IPS DF 6.9 (cell line): ENCODE measurements at regions not wholly inside any gene's neighbourhood (a gene's known extent, or its start where the extent isn't known, plus 50 kb on each side); places are given as distances from the start of the nearest gene placed in this dataset.

ENCODE experiments used
- DNase-seq: peaks from one replicate; pipeline ENCODE4 v3.0.0-alpha.2; 2013; ENCODE audit warnings: low read depth, low spot score
- H3K27ac ChIP-seq: one replicate; pipeline ENCODE4 v1.5.1; 2013; ENCODE audit warnings: low read length, control low read depth
- H3K27me3 ChIP-seq: 2 replicates; pipeline ENCODE4 v1.6.1; 2013; ENCODE audit warnings: mild to moderate bottlenecking, low read length; ENCODE audit not compliant: control insufficient read depth, insufficient read depth
- H3K36me3 ChIP-seq: 2 replicates; pipeline ENCODE4 v1.6.1; 2013; ENCODE audit warnings: low read length; ENCODE audit not compliant: control insufficient read depth, insufficient read depth
- H3K4me1 ChIP-seq: 2 replicates; pipeline ENCODE4 v1.6.1; 2013; ENCODE audit warnings: low read length; ENCODE audit not compliant: control insufficient read depth, insufficient read depth
- H3K4me3 ChIP-seq: 2 replicates; pipeline ENCODE4 v1.5.1; 2013; ENCODE audit warnings: mild to moderate bottlenecking, low read length
- H3K9me3 ChIP-seq: 2 replicates; pipeline ENCODE4 v1.6.1; 2013; ENCODE audit warnings: low read length, inconsistent platforms; ENCODE audit not compliant: control insufficient read depth, insufficient read depth
- WGBS: extraction: QIAGEN DNeasy Blood & Tissue Kit; methylation state at CpG from one replicate; pipeline ENCODE4 v1.1.7; 2013; ENCODE audit warnings: mixed read lengths, missing lambda C conversion rate; ENCODE audit not compliant: insufficient read length, insufficient coverage; 5-methylcytosine and 5-hydroxymethylcytosine counted together

DNA sequence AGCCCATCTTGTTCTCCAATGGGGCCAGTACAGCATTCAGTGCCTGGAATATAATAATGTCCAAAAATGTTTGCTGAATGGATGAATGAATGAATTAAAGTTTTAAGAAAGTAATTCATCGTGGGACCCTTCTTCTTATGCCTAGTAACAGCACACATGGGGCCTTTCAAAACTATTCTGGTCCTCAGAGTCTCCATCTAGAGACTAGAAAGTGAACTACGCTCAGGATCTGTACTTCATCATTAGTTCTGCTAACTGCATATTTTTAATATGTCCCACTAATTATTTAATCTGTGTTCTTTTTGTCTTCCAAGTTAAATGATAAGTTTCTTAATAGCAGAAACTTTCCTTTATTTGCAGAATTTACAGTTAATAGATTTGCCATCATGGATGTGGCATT is 172.5 kb downstream of the SMAD2 start:
- no CpG with 5 or more reads among the region's 2 CpGs for WGBS
- no peak for DNase-seq
- no peaks in the 10 kb centered on the region for H3K9me3 ChIP-seq
- H3K4me3 ChIP-seq = no peak overlapping the region
- H3K27me3 ChIP-seq = no peaks in the 10 kb centered on the region
- no peaks in the 10 kb centered on the region for H3K4me1 ChIP-seq
- no peak overlapping the region for H3K27ac ChIP-seq
- no peaks in the 10 kb centered on the region for H3K36me3 ChIP-seq

DNA sequence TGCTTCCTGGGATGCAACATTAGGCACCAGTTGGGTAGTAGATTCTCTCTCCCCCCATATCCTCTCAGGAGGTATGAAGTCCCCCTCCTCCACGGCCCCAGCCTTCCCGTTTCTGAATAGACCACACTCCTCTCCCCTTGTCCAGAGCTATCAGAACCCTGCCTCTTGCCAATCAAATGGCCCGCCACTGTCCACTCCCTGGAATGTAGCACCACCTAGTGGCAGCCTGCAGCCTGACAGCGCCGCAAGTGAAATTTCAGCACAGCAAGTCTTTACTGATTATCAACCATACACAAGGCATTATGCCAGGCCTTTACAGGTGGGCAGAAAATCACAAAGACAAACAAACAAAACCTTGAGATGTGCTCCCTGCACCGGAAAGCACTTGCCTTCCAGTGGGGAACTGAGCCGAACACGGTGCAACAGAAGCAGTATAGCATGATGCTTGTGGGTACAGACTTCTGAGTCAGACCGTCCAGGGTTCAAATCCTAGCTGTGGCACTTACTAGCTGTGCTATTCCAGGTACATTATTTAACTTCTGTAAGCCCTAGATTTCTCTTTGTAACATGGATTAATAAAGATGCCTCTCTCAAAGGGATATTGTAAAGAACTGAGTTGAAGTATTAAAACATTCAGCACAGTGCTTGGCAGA is 174.0 kb downstream of the SMAD2 start:
- Histone ChIP-seq H3K27me3 (no peaks in the 10 kb centered on the region), H3K27ac (no peak overlapping the region), H3K36me3 (no peaks in the 10 kb centered on the region), H3K9me3 (no peaks in the 10 kb centered on the region), H3K4me1 (no peaks in the 10 kb centered on the region), H3K4me3 (no peak overlapping the region)
- peak; percentile 54 for DNase-seq
- no CpG with 5 or more reads among the region's 9 CpGs for WGBS

DNA sequence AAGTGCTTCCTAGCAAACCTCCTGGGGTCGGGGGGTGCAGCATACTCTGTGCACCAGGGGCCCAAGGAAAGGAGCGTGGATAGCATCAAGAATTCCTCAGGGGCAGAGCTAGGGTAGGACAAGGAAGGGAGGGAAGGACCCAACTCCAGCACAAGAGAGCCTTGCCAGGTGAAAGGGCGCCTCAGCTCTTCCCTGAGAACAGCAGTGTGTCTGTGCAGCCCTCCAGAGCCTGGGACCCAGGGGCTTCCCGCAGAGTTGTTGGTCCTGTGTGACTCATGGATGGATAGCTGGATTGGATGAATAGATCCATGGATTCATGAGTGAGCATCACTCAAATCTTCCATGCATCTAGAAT is 175.4 kb downstream of the SMAD2 start:
- no peaks in the 10 kb centered on the region for H3K36me3 ChIP-seq
- H3K27ac ChIP-seq = no peak overlapping the region
- WGBS = no CpG with 5 or more reads among the region's 4 CpGs
- no peak for DNase-seq
- H3K4me1 ChIP-seq = no peaks in the 10 kb centered on the region
- no peaks in the 10 kb centered on the region for H3K27me3 ChIP-seq
- H3K4me3 ChIP-seq = no peak overlapping the region
- H3K9me3 ChIP-seq = no peaks in the 10 kb centered on the region

DNA sequence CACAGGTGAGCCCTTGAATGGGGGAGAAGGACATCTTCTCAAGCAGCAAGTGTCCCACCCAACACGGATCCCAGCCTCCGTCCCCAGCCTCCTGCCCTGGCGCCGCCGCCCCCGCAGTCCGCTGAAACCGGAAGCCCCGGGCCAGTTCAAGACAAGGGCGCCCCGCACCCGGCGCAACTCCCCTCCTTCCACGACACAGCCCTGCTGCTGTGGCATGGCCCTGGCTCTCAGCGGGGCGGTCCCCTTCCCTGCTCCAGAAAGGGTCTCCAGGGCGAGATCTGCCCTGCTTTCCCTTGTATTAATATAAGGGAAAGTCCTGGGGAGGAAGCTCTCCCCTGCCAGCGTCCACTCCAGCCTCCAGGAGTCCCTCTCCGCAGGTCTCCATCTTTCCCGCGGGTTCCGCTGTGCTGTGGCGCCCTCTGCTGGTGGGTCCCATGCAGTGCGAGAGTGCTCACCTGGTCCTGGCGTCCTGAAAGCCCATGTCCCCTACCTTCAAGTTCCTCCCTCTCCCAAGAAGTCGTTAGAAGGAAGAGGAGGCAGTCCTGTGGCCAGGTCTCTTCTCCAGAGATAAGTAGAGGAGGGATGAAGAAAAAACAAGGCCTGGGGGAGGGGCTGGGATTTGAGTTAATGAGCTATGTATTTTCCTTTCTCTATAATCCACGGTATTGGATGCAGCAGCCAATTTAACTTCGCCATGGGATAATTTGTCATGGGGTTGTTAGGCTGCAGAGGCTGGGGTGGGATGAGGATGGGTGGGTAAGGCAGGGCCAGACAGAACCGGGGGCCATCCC is 176.0 kb downstream of the SMAD2 start:
- Histone ChIP-seq H3K27ac (no peak overlapping the region), H3K27me3 (no peaks in the 10 kb centered on the region), H3K36me3 (no peaks in the 10 kb centered on the region), H3K9me3 (no peaks in the 10 kb centered on the region), H3K4me3 (no peak overlapping the region), H3K4me1 (no peaks in the 10 kb centered on the region)
- DNase-seq = peak; percentile 71
- WGBS = no CpG with 5 or more reads among the region's 29 CpGs

DNA sequence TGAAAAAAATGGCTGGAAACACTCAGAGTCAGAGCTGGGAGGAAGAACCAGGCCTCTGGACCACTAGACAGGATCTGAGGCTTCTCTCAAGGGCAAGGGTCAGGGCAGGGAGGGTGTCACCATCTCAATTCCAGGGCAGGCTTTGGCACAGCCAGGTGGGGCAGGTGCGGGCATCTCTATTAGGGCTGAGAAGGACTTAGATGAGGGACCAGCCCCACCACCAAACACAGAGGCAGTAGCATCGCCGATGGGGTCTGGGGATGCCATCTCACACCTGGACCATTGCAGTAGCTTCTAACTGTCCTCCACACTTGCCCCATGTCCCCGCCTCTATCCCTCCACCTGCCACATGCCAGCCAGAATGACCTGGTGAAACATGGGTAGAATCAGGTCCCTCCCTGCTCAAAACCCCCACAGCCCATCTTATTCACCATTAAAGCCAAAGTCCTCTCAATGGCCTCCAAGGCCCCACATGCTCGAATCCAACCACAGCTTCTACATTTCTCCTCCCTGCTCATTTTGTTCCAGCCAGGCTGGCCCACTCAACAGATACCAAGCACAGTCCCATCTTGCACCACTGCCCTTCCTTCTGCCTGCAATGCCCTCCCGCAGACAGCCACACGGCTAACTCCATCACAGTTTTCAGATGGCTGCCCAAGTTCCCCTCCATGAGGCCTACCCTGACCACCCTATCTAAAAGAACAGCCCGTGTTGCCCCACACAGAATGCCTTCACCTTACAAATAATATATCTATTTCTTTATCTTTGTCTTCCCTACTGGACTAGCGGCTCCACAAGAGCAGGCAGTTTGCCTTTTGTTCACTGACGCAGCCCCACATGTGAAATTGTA is 177.4 kb downstream of the SMAD2 start:
- no peaks in the 10 kb centered on the region for H3K27me3 ChIP-seq
- no peak overlapping the region for H3K4me3 ChIP-seq
- no peaks in the 10 kb centered on the region for H3K4me1 ChIP-seq
- no CpG with 5 or more reads among the region's 10 CpGs for WGBS
- DNase-seq = no peak
- H3K9me3 ChIP-seq = no peaks in the 10 kb centered on the region
- H3K27ac ChIP-seq = no peak overlapping the region
- H3K36me3 ChIP-seq = no peaks in the 10 kb centered on the region

DNA sequence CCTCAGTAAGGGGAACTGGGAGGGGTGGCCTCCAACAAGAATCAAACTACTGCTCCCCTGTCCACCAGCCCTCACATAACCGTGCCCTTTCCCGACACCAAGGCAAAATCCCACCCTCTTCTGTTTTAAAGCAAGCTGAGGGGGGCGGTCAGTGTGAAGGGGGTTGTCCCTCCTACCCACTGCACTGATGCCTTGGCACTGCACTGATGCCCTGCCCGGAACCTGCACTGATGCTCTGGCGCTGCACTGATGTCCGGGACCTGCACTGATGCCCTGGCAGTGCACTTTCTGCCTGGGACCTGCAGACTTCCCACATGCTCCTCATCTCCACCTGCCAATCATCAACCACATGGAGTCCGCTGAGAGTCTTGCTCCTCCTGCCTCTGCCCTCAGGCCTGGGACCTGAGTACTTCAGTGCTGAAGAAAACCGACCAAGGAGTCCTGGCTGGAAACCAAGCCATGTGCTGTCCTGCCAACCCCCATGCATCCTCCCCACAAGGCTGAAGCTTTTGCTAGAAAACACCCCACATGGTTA is 179.5 kb downstream of the SMAD2 start:
- no peak overlapping the region for H3K4me3 ChIP-seq
- no peaks in the 10 kb centered on the region for H3K9me3 ChIP-seq
- no peaks in the 10 kb centered on the region for H3K36me3 ChIP-seq
- no peaks in the 10 kb centered on the region for H3K4me1 ChIP-seq
- no peaks in the 10 kb centered on the region for H3K27me3 ChIP-seq
- no peak overlapping the region for H3K27ac ChIP-seq
- no CpG with 5 or more reads among the region's 8 CpGs for WGBS
- no peak for DNase-seq

DNA sequence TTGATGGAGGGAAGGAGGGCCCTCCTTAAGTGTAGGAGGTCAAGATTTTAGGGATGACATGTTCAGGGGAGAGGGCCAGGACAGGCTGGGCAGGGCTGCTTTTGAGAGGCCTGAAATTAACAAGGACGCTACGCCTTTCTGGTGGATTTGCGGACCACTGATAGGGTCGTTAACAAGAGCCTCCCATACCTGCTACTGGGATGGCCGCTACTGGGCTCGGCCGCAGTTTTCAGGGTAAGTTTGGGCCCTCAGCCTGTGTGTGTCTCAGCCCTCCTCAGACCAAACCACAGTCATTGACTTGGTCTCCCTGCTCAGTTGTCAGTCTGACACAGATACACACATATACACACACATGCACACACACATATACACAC is 180.9 kb downstream of the SMAD2 start:
- Histone ChIP-seq H3K27me3 (no peaks in the 10 kb centered on the region), H3K27ac (no peak overlapping the region), H3K4me3 (no peak overlapping the region), H3K4me1 (no peaks in the 10 kb centered on the region), H3K9me3 (no peaks in the 10 kb centered on the region), H3K36me3 (no peaks in the 10 kb centered on the region)
- WGBS = no CpG with 5 or more reads among the region's 7 CpGs
- DNase-seq = no peak

DNA sequence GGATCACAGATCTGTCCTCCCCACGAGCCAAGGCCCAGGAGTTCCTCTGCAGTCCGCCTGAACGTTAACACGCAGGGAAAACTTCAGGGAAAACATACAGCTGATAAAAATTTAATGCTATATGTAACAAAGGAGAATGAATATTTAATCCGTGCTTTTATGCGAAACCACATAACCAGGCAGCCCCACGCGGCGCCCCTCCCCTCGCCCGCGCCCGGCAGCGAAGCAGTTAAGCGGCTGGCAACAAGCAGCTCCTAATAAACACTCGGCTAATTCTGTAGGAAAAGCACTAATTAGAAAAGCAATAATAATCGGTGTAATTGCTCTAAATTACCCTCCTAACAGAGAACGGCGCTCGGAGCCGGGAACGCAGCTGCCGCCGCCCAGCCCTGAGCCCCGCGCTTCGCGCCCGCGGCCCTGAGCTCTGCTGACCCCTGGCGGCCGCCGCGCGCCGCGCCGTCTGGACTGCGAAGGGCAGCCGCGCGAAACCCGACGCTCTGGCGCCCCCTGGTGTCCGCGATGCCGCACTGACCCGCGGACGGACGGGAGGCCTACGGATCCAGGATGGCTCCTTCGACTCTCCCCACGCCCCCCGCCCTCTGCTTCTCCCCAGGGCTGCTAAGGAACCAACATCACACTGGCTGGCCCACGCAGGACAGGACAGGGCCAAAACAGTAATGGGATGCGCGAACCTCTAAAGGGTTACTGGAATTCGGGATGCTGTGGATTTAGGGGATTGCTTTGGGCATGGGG is 181.4 kb downstream of the SMAD2 start:
- H3K4me1 ChIP-seq = no peaks in the 10 kb centered on the region
- H3K9me3 ChIP-seq = no peaks in the 10 kb centered on the region
- peak; percentile 57 for DNase-seq
- H3K36me3 ChIP-seq = no peaks in the 10 kb centered on the region
- no peaks in the 10 kb centered on the region for H3K27me3 ChIP-seq
- H3K27ac ChIP-seq = no peak overlapping the region
- H3K4me3 ChIP-seq = no peak overlapping the region; the same call in 1 of the 2 replicates
- WGBS = no CpG with 5 or more reads among the region's 60 CpGs

DNA sequence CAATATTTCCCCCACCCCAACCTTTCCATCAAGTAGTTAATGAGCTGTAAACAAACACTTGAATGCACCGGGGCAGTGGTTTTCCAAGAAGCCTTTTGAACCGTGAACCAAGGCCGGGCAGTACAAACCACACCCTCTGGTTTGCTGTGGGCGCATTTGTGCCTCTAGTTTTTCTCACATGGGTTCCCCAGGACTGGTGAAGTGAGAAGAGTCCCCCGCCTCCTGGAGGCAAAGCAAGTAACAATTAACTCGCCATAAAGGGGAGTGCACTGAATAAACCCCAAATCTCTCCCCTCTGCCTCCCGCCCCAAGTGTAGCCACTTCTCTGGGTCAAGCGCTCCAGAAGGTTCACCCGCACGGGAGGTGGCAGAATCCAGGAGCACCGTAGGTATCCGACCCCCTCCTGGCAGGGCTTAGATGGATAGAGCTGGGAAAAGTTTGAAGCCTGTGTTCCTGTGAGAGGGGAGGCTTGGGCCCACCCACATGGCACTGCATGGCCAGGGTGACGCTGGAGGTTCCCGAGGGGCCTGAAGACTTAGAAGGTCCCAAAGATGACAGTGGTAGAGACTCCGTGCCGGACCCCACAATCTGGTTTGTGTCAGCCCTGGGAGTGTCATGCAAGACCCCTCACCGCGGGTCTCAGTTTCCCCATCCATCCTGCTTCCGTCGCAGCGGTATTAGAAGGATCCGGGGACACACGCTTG is 182.2 kb downstream of the SMAD2 start:
- no peak overlapping the region for H3K27ac ChIP-seq

More for the DNA sequence above, 182.2 kb downstream of the SMAD2 start:
- Histone ChIP-seq H3K9me3 (no peaks in the 10 kb centered on the region), H3K4me3 (no peak overlapping the region), H3K36me3 (no peaks in the 10 kb centered on the region), H3K4me1 (no peaks in the 10 kb centered on the region), H3K27me3 (no peaks in the 10 kb centered on the region)
- WGBS = no CpG with 5 or more reads among the region's 23 CpGs
- no peak for DNase-seq
